H9 (cell line): ENCODE measurements at regions not wholly inside any gene's neighbourhood (a gene's known extent, or its start where the extent isn't known, plus 50 kb on each side); places are given as distances from the start of the nearest gene placed in this dataset.

ENCODE experiments used
- DNase-seq: peaks from one replicate; pipeline ENCODE4 v3.0.0-alpha.2; 2017
- H2AFZ ChIP-seq: one replicate; pipeline ENCODE4 v1.6.1; 2013; ENCODE audit warnings: mild to moderate bottlenecking, low read length, control low read depth, moderate library complexity
- H2AK5ac ChIP-seq: 2 replicates; pipeline ENCODE4 v1.6.1; 2013; ENCODE audit warnings: low read length, control low read depth, mixed read lengths; ENCODE audit not compliant: insufficient read length
- H2BK120ac ChIP-seq: one replicate; pipeline ENCODE4 v1.6.1; 2013; ENCODE audit warnings: low read depth, mild to moderate bottlenecking, low read length, control low read depth, inconsistent platforms; ENCODE audit not compliant: poor library complexity, severe bottlenecking
- H2BK12ac ChIP-seq: 2 replicates; pipeline ENCODE4 v1.6.1; 2013; ENCODE audit warnings: low read length, control low read depth, mixed read lengths, low read depth; ENCODE audit not compliant: insufficient read length
- H2BK15ac ChIP-seq: 2 replicates; pipeline ENCODE4 v1.6.1; 2013; ENCODE audit warnings: low read depth, low read length, control low read depth
- H2BK20ac ChIP-seq: one replicate; pipeline ENCODE4 v1.6.1; 2013; ENCODE audit warnings: low read depth, mild to moderate bottlenecking, low read length, control low read depth, inconsistent platforms; ENCODE audit not compliant: poor library complexity, severe bottlenecking
- H2BK5ac ChIP-seq: 2 replicates; pipeline ENCODE4 v1.6.1; 2013; ENCODE audit warnings: low read length, control low read depth, mixed read lengths; ENCODE audit not compliant: insufficient read length
- H3K14ac ChIP-seq: 2 replicates; pipeline ENCODE4 v1.6.1; 2013; ENCODE audit warnings: low read length, control low read depth; ENCODE audit not compliant: insufficient read depth
- H3K18ac ChIP-seq: 2 replicates; pipeline ENCODE4 v1.6.1; 2013; ENCODE audit warnings: low read depth, mild to moderate bottlenecking, mixed read lengths, low read length, control low read depth; ENCODE audit not compliant: insufficient read length
- H3K23ac ChIP-seq: 2 replicates; pipeline ENCODE4 v1.6.1; 2013; ENCODE audit warnings: low read length, control low read depth, mixed read lengths, low read depth; ENCODE audit not compliant: insufficient read length
- H3K23me2 ChIP-seq: 2 replicates; pipeline ENCODE4 v1.6.1; 2013; ENCODE audit warnings: low read depth, mild to moderate bottlenecking, mixed read lengths, low read length, control low read depth; ENCODE audit not compliant: insufficient read length, poor library complexity, severe bottlenecking
- H3K27ac ChIP-seq: 2 replicates; pipeline ENCODE4 v1.5.1; 2013; ENCODE audit warnings: low read length, control low read depth, mixed read lengths, low read depth; ENCODE audit not compliant: insufficient read length
- H3K27me3 ChIP-seq: 2 replicates; pipeline ENCODE4 v1.6.1; 2013; ENCODE audit warnings: low read length, control low read depth, inconsistent platforms; ENCODE audit not compliant: insufficient read depth
- H3K4ac ChIP-seq: 2 replicates; pipeline ENCODE4 v1.6.1; 2013; ENCODE audit warnings: low read depth, mild to moderate bottlenecking, control low read depth, inconsistent platforms, low read length, moderate library complexity
- H3K4me1 ChIP-seq: 2 replicates; pipeline ENCODE4 v1.6.1; 2013; ENCODE audit warnings: low read length, control low read depth, inconsistent platforms; ENCODE audit not compliant: insufficient read depth
- H3K4me2 ChIP-seq: 2 replicates; pipeline ENCODE4 v1.6.1; 2013; ENCODE audit warnings: low read length, control low read depth, mixed read lengths; ENCODE audit not compliant: insufficient read length, insufficient read depth
- H3K56ac ChIP-seq: 2 replicates; pipeline ENCODE4 v1.6.1; 2013; ENCODE audit warnings: low read depth, mild to moderate bottlenecking, mixed read lengths, low read length, control low read depth; ENCODE audit not compliant: insufficient read length
- H3K79me1 ChIP-seq: 2 replicates; pipeline ENCODE4 v1.6.1; 2013; ENCODE audit warnings: low read depth, mild to moderate bottlenecking, moderate library complexity, low read length, control low read depth, inconsistent platforms; ENCODE audit not compliant: insufficient read depth, poor library complexity, severe bottlenecking
- H3K79me2 ChIP-seq: 2 replicates; pipeline ENCODE4 v1.6.1; 2013; ENCODE audit warnings: low read length, control low read depth, inconsistent platforms; ENCODE audit not compliant: insufficient read depth
- H3K9ac ChIP-seq: 2 replicates; pipeline ENCODE4 v1.6.1; 2013; ENCODE audit warnings: low read length, control low read depth, mixed read lengths; ENCODE audit not compliant: insufficient read length; ENCODE audit errors: extremely low read depth
- H3K9me3 ChIP-seq: one replicate; pipeline ENCODE4 v1.6.1; 2013; ENCODE audit warnings: low read depth, low read length, inconsistent platforms; ENCODE audit not compliant: control insufficient read depth
- H3T11ph ChIP-seq: one replicate; pipeline ENCODE4 v1.6.1; 2013; ENCODE audit warnings: mild to moderate bottlenecking, low read length, control low read depth, inconsistent platforms
- H4K20me1 ChIP-seq: one replicate; pipeline ENCODE4 v1.6.1; 2013; ENCODE audit not compliant: control insufficient read depth, insufficient read length, insufficient read depth
- H4K5ac ChIP-seq: 2 replicates; pipeline ENCODE4 v1.6.1; 2013; ENCODE audit warnings: low read depth, mild to moderate bottlenecking, mixed read lengths, low read length, control low read depth; ENCODE audit not compliant: insufficient read length
- H4K8ac ChIP-seq: replicated peaks from 2 replicates; pipeline ENCODE4 v1.6.1; 2013; ENCODE audit warnings: low read length, control low read depth, mixed read lengths, low read depth; ENCODE audit not compliant: insufficient read length
- H4K91ac ChIP-seq: 2 replicates; pipeline ENCODE4 v1.6.1; 2013; ENCODE audit warnings: low read depth, mild to moderate bottlenecking, moderate library complexity, mixed read lengths, low read length, control low read depth; ENCODE audit not compliant: insufficient read length
- H3K27ac Mint-ChIP-seq, 3 experiments: 2 replicates in 2 of 3; 3 replicates in 1 of 3; pipeline ENCODE4 v1.8.0; 2020 to 2021; ENCODE audit warnings: mixed read lengths in 3 of 3, mild to moderate bottlenecking in 1 of 3, moderate library complexity in 1 of 3
- H3K27me3 Mint-ChIP-seq: 2 replicates; pipeline ENCODE4 v1.8.0; 2021; ENCODE audit warnings: low read depth, mild to moderate bottlenecking, moderate library complexity, mixed read lengths
- H3K36me3 Mint-ChIP-seq, 3 experiments: 2 replicates in 2 of 3; 3 replicates in 1 of 3; pipeline ENCODE4 v1.8.0; 2020 to 2021; ENCODE audit warnings: low read depth in 3 of 3, mixed read lengths in 3 of 3; ENCODE audit not compliant: insufficient read depth in 1 of 3
- H3K4me1 Mint-ChIP-seq, 2 experiments: 2 replicates each; pipeline ENCODE4 v1.8.0; 2020; ENCODE audit warnings: mixed read lengths in 2 of 2
- H3K4me3 Mint-ChIP-seq, 2 experiments: 2 replicates in 1 of 2; 3 replicates in 1 of 2; pipeline ENCODE4 v1.8.0; 2020 to 2021; ENCODE audit warnings: mild to moderate bottlenecking in 2 of 2, mixed read lengths in 2 of 2, moderate library complexity in 1 of 2
- H3K9me3 Mint-ChIP-seq, 2 experiments: 2 replicates in 1 of 2; 3 replicates in 1 of 2; pipeline ENCODE4 v1.8.0; 2020; ENCODE audit warnings: mild to moderate bottlenecking in 2 of 2, mixed read lengths in 2 of 2, moderate library complexity in 1 of 2
- WGBS: extraction: QIAGEN DNeasy Blood & Tissue Kit; methylation state at CpG from one replicate; pipeline ENCODE4 v1.1.7; 2013; ENCODE audit warnings: missing lambda C conversion rate, low lambda C conversion rate, mixed read lengths; ENCODE audit not compliant: insufficient read length; ENCODE audit errors: extremely low coverage; 5-methylcytosine and 5-hydroxymethylcytosine counted together
- TF ChIP-seq, protein P1 (sequence below): fragments of 200-600 bp; sonication (generic); conservative IDR thresholded peaks from 3 replicates; pipeline ENCODE4 v1.8.0; 2021; ENCODE audit warnings: antibody characterized with exemption, mild to moderate bottlenecking

DNA sequence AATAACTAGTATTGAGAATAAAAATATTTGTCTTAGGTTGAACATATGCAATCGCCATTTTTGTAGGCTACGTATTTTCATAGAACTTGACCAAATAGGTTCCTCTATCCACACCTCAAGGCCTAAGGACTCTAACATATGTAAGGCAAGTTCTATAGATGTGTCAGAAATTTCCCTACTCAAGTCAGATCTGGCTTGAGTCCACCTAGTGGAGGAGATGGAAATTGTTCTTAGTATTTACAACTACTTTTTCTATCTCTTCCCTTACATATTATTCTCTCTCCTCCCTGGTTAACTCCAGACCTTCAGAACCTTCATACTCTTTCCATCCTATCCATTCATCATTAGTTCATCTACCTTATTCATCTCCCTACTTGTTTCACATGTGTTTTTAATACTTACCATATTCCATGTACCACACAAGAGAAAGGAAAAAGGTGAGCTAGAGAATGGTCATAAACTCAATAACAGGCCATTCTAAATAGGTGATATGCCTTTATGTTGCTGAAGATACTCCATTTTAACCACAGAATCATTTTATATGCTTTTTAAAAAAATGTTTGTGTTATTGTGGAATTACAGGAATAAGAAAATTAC is 174.5 kb upstream of the HDAC9 start:
- no peak overlapping the region for H4K8ac ChIP-seq
- H3K27me3 Mint-ChIP-seq, result no peaks in the 10 kb centered on the region
- peaks cover 22 to 24% of the 10 kb centered on the region in 2 experiments for H3K4me1 Mint-ChIP-seq
- no peak overlapping the region for H3T11ph ChIP-seq
- no peak overlapping the region for H3K4me3 Mint-ChIP-seq
- no peak overlapping the region for H3K9ac ChIP-seq
- H2BK15ac ChIP-seq, result no peak overlapping the region
- no peak overlapping the region for H3K27ac ChIP-seq
- TF ChIP-seq, protein P1, sequence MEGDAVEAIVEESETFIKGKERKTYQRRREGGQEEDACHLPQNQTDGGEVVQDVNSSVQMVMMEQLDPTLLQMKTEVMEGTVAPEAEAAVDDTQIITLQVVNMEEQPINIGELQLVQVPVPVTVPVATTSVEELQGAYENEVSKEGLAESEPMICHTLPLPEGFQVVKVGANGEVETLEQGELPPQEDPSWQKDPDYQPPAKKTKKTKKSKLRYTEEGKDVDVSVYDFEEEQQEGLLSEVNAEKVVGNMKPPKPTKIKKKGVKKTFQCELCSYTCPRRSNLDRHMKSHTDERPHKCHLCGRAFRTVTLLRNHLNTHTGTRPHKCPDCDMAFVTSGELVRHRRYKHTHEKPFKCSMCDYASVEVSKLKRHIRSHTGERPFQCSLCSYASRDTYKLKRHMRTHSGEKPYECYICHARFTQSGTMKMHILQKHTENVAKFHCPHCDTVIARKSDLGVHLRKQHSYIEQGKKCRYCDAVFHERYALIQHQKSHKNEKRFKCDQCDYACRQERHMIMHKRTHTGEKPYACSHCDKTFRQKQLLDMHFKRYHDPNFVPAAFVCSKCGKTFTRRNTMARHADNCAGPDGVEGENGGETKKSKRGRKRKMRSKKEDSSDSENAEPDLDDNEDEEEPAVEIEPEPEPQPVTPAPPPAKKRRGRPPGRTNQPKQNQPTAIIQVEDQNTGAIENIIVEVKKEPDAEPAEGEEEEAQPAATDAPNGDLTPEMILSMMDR, result peak; percentile 73
- no peak overlapping the region for H4K91ac ChIP-seq
- no peak overlapping the region for H3K23ac ChIP-seq
- no peak overlapping the region for H2AK5ac ChIP-seq
- no peak overlapping the region for H3K4me2 ChIP-seq
- no peaks in the 10 kb centered on the region for H3K36me3 Mint-ChIP-seq
- no peak for DNase-seq
- no peaks in the 10 kb centered on the region for H3K79me2 ChIP-seq
- no peaks in the 10 kb centered on the region for H3K23me2 ChIP-seq
- peaks cover 3% of the 10 kb centered on the region; the same call in 1 of the 2 replicates for H3K4me1 ChIP-seq
- H2BK20ac ChIP-seq, result no peak overlapping the region
- H4K20me1 ChIP-seq, result no peaks in the 10 kb centered on the region
- no CpG with 5 or more reads among the region's 2 CpGs for WGBS
- H2BK5ac ChIP-seq, result no peak overlapping the region
- H3K9me3 ChIP-seq, result no peaks in the 10 kb centered on the region
- no peak overlapping the region for H2BK12ac ChIP-seq
- H2AFZ ChIP-seq, result no peak overlapping the region
- no peaks in the 10 kb centered on the region for H3K9me3 Mint-ChIP-seq
- no peak overlapping the region for H3K4ac ChIP-seq
- no peak overlapping the region for H3K14ac ChIP-seq
- H3K79me1 ChIP-seq, result no peaks in the 10 kb centered on the region
- H3K27ac Mint-ChIP-seq, result no peak overlapping the region
- no peak overlapping the region for H3K56ac ChIP-seq
- H4K5ac ChIP-seq, result no peak overlapping the region
- H2BK120ac ChIP-seq, result no peak overlapping the region
- H3K27me3 ChIP-seq, result no peaks in the 10 kb centered on the region
- no peak overlapping the region for H3K18ac ChIP-seq
